NCI-H1092 treated with DMSO at 0.1 percent for 48 hours (cell line): ENCODE measurements at regions not wholly inside any gene's neighbourhood (a gene's known extent, or its start where the extent isn't known, plus 50 kb on each side); places are given as distances from the start of the nearest gene placed in this dataset.
"Not testable (repeated sequence)": the region's sequence is repeated elsewhere in the genome, so short reads cannot be mapped to it uniquely, and the experiment has no call there.

Experiments used
- DNase-seq: peaks from one replicate; lab custom pipeline; 2025; lab: John Stamatoyannopoulos, UW

- DNase-seq, result no peak
Measured at GRCh38 chr3:181533811-181534210, 177.9 kb upstream of the SOX2 start.

GRCh38 chr3:181530584-181530983, 181.1 kb upstream of the SOX2 start:
- DNase-seq, result no peak

- DNase-seq, result no peak
Measured at GRCh38 chr3:181521831-181522230, 189.9 kb upstream of the SOX2 start.

- DNase-seq, result no peak
Measured at GRCh38 chr3:181518222-181518621, 193.5 kb upstream of the SOX2 start.

- no peak for DNase-seq
Measured at GRCh38 chr3:181512787-181513186, 198.9 kb upstream of the SOX2 start.

- DNase-seq, result no peak
Measured at GRCh38 chr3:181510500-181510899, 201.2 kb upstream of the SOX2 start.

- DNase-seq, result no peak
Measured at GRCh38 chr3:181497358-181497757, 214.4 kb upstream of the SOX2 start.

GRCh38 chr3:181493423-181493822, 218.3 kb upstream of the SOX2 start:
- no peak for DNase-seq

GRCh38 chr3:181488536-181488935, 223.2 kb upstream of the SOX2 start:
- DNase-seq, result no peak

- DNase-seq, result peak; percentile 69
Measured at GRCh38 chr3:181487236-181487978, 224.3 kb upstream of the SOX2 start.

GRCh38 chr3:181486141-181486885, 225.4 kb upstream of the SOX2 start:
- DNase-seq, result peak; percentile 55

GRCh38 chr3:181484026-181484425, 227.7 kb upstream of the SOX2 start:
- DNase-seq, result no peak

- not testable (repeated sequence) for DNase-seq
Measured at GRCh38 chr3:181475146-181475545, 236.6 kb upstream of the SOX2 start.

GRCh38 chr3:181470349-181470748, 241.4 kb upstream of the SOX2 start:
- DNase-seq, result no peak

GRCh38 chr3:181464033-181464694, 247.6 kb upstream of the SOX2 start:
- DNase-seq, result no peak

GRCh38 chr3:181461381-181461780, 250.3 kb upstream of the SOX2 start:
- no peak for DNase-seq

GRCh38 chr3:181459516-181459915, 252.2 kb upstream of the SOX2 start:
- no peak for DNase-seq

- no peak for DNase-seq
Measured at GRCh38 chr3:181458857-181459256, 252.9 kb upstream of the SOX2 start.

GRCh38 chr3:181457756-181458155, 254.0 kb upstream of the SOX2 start:
- no peak for DNase-seq

GRCh38 chr3:181457190-181457589, 254.5 kb upstream of the SOX2 start:
- DNase-seq, result no peak

GRCh38 chr3:181455276-181455675, 256.4 kb upstream of the SOX2 start:
- no peak for DNase-seq

- no peak for DNase-seq
Measured at GRCh38 chr3:181454451-181455027, 257.2 kb upstream of the SOX2 start.

GRCh38 chr3:181446741-181447140, 265.0 kb upstream of the SOX2 start:
- DNase-seq, result no peak
